HUES6 (cell line): ENCODE measurements at regions not wholly inside any gene's neighbourhood (a gene's known extent, or its start where the extent isn't known, plus 50 kb on each side); places are given as distances from the start of the nearest gene placed in this dataset.

Experiments used
- H3K27ac ChIP-seq: 2 replicates; pipeline ENCODE4 v1.7.0; 2013; ENCODE audit warnings: low read depth, mild to moderate bottlenecking, low read length, inconsistent platforms
- H3K27me3 ChIP-seq: 2 replicates; pipeline ENCODE4 v1.6.1; 2013; ENCODE audit warnings: low read length; ENCODE audit not compliant: control insufficient read depth, insufficient read depth
- H3K36me3 ChIP-seq: 2 replicates; pipeline ENCODE4 v1.6.1; 2013; ENCODE audit warnings: low read length; ENCODE audit not compliant: control insufficient read depth, insufficient read depth
- H3K4me1 ChIP-seq: 2 replicates; pipeline ENCODE4 v1.6.1; 2013; ENCODE audit warnings: low read length; ENCODE audit not compliant: control insufficient read depth, insufficient read depth
- H3K4me3 ChIP-seq: 2 replicates; pipeline ENCODE4 v1.5.1; 2013; ENCODE audit warnings: low read depth, low read length
- H3K9ac ChIP-seq: one replicate; pipeline ENCODE4 v1.6.1; 2013; ENCODE audit warnings: mild to moderate bottlenecking, low read length
- H3K9me3 ChIP-seq: 2 replicates; pipeline ENCODE4 v1.6.1; 2013; ENCODE audit warnings: low read depth, low read length; ENCODE audit not compliant: control insufficient read depth, insufficient read depth

DNA sequence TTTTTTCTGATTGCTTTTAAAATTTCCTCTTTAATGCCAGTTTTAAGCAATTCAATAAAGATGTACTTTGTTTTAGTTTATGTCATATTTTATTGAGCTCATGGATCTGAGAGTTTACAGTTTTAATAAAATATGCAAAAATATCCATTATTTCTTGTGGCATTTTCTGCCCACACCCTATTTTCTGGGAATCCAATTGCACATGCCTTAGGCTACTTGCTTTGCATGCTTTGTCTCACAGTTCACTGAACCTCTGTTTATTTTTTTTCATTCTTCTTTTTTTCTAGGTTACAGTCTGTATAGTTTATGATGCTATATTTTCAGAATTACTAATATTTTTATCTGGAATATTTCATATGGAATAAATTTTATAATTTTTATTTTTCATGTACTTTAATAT lies 1258.0 kb downstream of the FSCB start:
- Histone ChIP-seq H3K4me1 (no peaks in the 10 kb centered on the region), H3K27ac (no peak overlapping the region), H3K9me3 (no peaks in the 10 kb centered on the region), H3K4me3 (no peak overlapping the region), H3K27me3 (no peaks in the 10 kb centered on the region), H3K36me3 (no peaks in the 10 kb centered on the region), H3K9ac (no peak overlapping the region)

DNA sequence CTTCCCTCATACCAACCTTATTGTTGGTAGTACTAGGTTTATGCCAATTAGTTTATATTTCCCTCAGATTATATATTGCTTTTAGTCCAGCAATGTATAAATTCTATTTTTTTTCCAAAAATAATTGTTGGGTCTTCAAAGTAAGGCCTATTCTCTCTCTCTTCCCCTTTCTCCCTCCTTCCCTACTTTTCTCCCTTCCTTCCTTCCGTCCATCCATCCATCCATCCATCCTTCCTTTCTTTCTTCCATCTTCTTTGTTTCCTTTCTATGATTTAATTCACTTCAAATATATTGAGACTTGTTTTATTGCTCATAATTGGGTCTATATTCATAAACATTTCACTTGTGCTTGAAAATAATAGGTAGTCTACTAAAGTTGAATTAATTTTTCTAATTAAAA lies 1259.2 kb downstream of the FSCB start:
- no peaks in the 10 kb centered on the region for H3K27me3 ChIP-seq
- no peaks in the 10 kb centered on the region for H3K9me3 ChIP-seq
- H3K4me1 ChIP-seq = no peaks in the 10 kb centered on the region
- no peak overlapping the region for H3K27ac ChIP-seq
- no peak overlapping the region for H3K9ac ChIP-seq
- no peak overlapping the region for H3K4me3 ChIP-seq
- no peaks in the 10 kb centered on the region for H3K36me3 ChIP-seq

DNA sequence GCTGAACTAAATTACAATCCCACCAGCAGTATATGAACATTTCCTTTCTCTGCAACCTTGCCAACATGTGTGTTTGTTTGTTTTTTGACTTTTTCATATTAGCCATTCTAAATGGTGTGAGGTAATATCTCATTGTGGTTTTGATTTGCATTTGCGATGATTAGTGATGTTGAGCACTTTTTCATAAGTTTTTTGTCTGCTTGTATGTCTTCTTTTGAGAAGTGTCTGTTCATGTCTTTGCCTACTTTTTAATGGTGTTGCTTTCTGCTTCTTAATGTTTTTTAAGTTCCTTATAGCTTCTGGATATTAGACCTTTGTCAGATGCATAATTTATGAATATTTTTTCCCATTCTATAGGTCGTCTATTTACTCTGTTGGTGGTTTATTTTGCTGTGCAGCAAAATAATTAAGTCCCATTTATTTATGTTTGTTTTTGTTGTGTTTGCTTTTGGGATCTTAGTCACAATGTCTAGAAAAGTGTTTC lies 1262.9 kb downstream of the FSCB start:
- no peaks in the 10 kb centered on the region for H3K4me1 ChIP-seq
- H3K9me3 ChIP-seq = no peaks in the 10 kb centered on the region
- H3K36me3 ChIP-seq = no peaks in the 10 kb centered on the region
- H3K27me3 ChIP-seq = no peaks in the 10 kb centered on the region
- no peak overlapping the region for H3K4me3 ChIP-seq
- no peak overlapping the region for H3K27ac ChIP-seq
- no peak overlapping the region for H3K9ac ChIP-seq

GRCh38 chr14:43243168-43243567 lies 1263.9 kb downstream of the FSCB start:
- no peak overlapping the region for H3K9ac ChIP-seq
- no peaks in the 10 kb centered on the region for H3K4me1 ChIP-seq
- no peak overlapping the region for H3K4me3 ChIP-seq
- no peak overlapping the region for H3K27ac ChIP-seq
- no peaks in the 10 kb centered on the region for H3K27me3 ChIP-seq
- no peaks in the 10 kb centered on the region for H3K36me3 ChIP-seq
- no peaks in the 10 kb centered on the region for H3K9me3 ChIP-seq

DNA sequence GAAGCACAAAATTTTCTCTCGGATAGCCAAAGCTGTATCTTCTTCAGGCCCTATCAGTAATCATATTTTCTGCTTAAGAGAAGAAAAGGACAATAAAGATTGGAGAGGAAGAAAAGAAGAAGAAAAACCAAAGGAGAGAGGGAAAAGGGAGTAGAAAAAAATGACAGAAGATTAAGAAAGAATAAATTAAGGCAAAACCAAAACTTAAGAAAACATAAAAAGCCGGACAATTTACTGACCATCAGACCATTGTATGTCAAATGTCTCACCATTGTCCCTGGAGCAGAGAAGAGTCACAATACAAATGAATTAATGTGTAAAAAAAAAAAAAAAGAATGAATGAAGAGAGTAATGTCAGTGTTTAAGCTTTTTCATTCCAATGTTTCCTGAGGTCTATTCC lies 1274.8 kb downstream of the FSCB start:
- no peak overlapping the region for H3K4me3 ChIP-seq
- no peaks in the 10 kb centered on the region for H3K36me3 ChIP-seq
- H3K9ac ChIP-seq = no peak overlapping the region
- H3K4me1 ChIP-seq = no peaks in the 10 kb centered on the region
- H3K9me3 ChIP-seq = no peaks in the 10 kb centered on the region
- H3K27me3 ChIP-seq = no peaks in the 10 kb centered on the region
- no peak overlapping the region for H3K27ac ChIP-seq

DNA sequence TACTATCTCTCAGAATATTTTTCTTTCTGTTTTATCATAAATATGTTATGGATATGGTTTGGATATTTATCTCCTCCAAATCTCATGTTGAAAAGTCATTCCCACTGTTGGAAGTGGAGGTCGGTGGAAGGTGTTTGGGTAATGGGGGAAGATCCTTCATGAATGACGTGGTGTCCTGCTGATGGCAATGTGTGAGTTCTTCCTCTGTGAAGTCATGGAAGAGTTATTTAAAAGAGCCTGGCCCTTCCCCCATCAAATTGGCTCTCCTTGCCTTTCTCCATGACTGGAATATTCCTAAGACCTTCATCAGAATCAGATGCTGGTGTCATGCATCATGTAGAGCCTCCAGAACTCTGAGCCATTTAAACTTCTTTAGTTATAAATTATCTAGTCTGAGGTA lies 1291.6 kb downstream of the FSCB start:
- H3K4me3 ChIP-seq = no peak overlapping the region
- no peak overlapping the region for H3K9ac ChIP-seq
- H3K4me1 ChIP-seq = no peaks in the 10 kb centered on the region
- H3K9me3 ChIP-seq = peaks cover 4% of the 10 kb centered on the region; the same call in 1 of the 2 replicates
- H3K27me3 ChIP-seq = no peaks in the 10 kb centered on the region
- no peak overlapping the region for H3K27ac ChIP-seq
- H3K36me3 ChIP-seq = no peaks in the 10 kb centered on the region

- Histone ChIP-seq H3K9me3 (no peaks in the 10 kb centered on the region), H3K27me3 (no peaks in the 10 kb centered on the region), H3K27ac (no peak overlapping the region), H3K9ac (no peak overlapping the region), H3K4me1 (no peaks in the 10 kb centered on the region), H3K4me3 (no peak overlapping the region), H3K36me3 (no peaks in the 10 kb centered on the region)
These were observed 1299.9 kb downstream of the FSCB start for GRCh38 chr14:43207189-43207588.

DNA sequence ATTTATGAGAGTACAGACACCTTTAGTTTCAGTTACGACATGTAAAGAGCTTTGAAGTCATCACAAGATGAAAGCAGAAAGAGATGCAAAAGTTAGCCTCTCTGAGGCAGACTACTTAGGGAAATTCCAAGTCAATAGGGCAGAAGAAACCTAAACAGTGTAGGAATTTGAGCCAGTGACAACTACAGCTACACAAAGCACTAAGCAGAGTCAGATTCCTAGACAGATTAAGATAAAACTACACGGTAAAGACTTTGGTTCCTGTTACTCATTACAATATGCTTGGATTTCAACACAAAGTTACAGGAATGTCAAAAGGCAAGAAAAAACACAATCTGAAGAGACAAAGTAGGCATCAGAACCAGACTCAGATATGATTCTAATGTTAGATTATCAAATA lies 1302.3 kb downstream of the FSCB start:
- H3K4me3 ChIP-seq = no peak overlapping the region
- no peak overlapping the region for H3K9ac ChIP-seq
- no peaks in the 10 kb centered on the region for H3K9me3 ChIP-seq
- no peak overlapping the region for H3K27ac ChIP-seq
- H3K27me3 ChIP-seq = no peaks in the 10 kb centered on the region
- no peaks in the 10 kb centered on the region for H3K36me3 ChIP-seq
- H3K4me1 ChIP-seq = no peaks in the 10 kb centered on the region

- Histone ChIP-seq H3K9me3 (no peaks in the 10 kb centered on the region), H3K27ac (no peak overlapping the region), H3K36me3 (no peaks in the 10 kb centered on the region), H3K4me1 (no peaks in the 10 kb centered on the region), H3K9ac (no peak overlapping the region), H3K4me3 (no peak overlapping the region), H3K27me3 (no peaks in the 10 kb centered on the region)
These were observed 1306.6 kb downstream of the FSCB start for GRCh38 chr14:43200519-43200918.

GRCh38 chr14:43198465-43198864 lies 1308.6 kb downstream of the FSCB start:
- Histone ChIP-seq H3K9me3 (no peaks in the 10 kb centered on the region), H3K4me3 (no peak overlapping the region), H3K4me1 (no peaks in the 10 kb centered on the region), H3K9ac (no peak overlapping the region), H3K27ac (no peak overlapping the region), H3K27me3 (no peaks in the 10 kb centered on the region), H3K36me3 (no peaks in the 10 kb centered on the region)

GRCh38 chr14:43184540-43184939 lies 1322.5 kb downstream of the FSCB start:
- peaks cover 10% of the 10 kb centered on the region; the same call in 1 of the 2 replicates for H3K4me1 ChIP-seq
- no peak overlapping the region for H3K27ac ChIP-seq
- no peaks in the 10 kb centered on the region for H3K9me3 ChIP-seq
- H3K9ac ChIP-seq = no peak overlapping the region
- no peaks in the 10 kb centered on the region for H3K27me3 ChIP-seq
- no peak overlapping the region for H3K4me3 ChIP-seq
- H3K36me3 ChIP-seq = no peaks in the 10 kb centered on the region

- no peak overlapping the region for H3K9ac ChIP-seq
- no peaks in the 10 kb centered on the region for H3K9me3 ChIP-seq
- H3K4me3 ChIP-seq = no peak overlapping the region
- H3K27ac ChIP-seq = no peak overlapping the region
- H3K27me3 ChIP-seq = no peaks in the 10 kb centered on the region
- peaks cover 10% of the 10 kb centered on the region; the same call in 1 of the 2 replicates for H3K4me1 ChIP-seq
- H3K36me3 ChIP-seq = no peaks in the 10 kb centered on the region
These were observed 1323.2 kb downstream of the FSCB start for GRCh38 chr14:43183916-43184315.
